HL-60 (cell line): ENCODE measurements at regions not wholly inside any gene's neighbourhood (a gene's known extent, or its start where the extent isn't known, plus 50 kb on each side); places are given as distances from the start of the nearest gene placed in this dataset.

Experiments used
- CTCF ChIP-seq: IDR thresholded peaks from one replicate; pipeline ENCODE4 v1.5.1; 2011; ENCODE audit warnings: low read length, control low read depth, inconsistent platforms; ENCODE audit not compliant: insufficient read depth
- TF ChIP-seq, protein P1 (sequence below): IDR thresholded peaks from 2 replicates; pipeline ENCODE4 v1.6.1; 2012; ENCODE audit warnings: low read depth; ENCODE audit not compliant: insufficient replicate concordance

- no peak for TF ChIP-seq CTCF
- TF ChIP-seq, protein P1, sequence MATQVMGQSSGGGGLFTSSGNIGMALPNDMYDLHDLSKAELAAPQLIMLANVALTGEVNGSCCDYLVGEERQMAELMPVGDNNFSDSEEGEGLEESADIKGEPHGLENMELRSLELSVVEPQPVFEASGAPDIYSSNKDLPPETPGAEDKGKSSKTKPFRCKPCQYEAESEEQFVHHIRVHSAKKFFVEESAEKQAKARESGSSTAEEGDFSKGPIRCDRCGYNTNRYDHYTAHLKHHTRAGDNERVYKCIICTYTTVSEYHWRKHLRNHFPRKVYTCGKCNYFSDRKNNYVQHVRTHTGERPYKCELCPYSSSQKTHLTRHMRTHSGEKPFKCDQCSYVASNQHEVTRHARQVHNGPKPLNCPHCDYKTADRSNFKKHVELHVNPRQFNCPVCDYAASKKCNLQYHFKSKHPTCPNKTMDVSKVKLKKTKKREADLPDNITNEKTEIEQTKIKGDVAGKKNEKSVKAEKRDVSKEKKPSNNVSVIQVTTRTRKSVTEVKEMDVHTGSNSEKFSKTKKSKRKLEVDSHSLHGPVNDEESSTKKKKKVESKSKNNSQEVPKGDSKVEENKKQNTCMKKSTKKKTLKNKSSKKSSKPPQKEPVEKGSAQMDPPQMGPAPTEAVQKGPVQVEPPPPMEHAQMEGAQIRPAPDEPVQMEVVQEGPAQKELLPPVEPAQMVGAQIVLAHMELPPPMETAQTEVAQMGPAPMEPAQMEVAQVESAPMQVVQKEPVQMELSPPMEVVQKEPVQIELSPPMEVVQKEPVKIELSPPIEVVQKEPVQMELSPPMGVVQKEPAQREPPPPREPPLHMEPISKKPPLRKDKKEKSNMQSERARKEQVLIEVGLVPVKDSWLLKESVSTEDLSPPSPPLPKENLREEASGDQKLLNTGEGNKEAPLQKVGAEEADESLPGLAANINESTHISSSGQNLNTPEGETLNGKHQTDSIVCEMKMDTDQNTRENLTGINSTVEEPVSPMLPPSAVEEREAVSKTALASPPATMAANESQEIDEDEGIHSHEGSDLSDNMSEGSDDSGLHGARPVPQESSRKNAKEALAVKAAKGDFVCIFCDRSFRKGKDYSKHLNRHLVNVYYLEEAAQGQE, result no peak
These were observed 55.8 kb upstream of the CPEB4 start for GRCh38 chr5:173832386-173832785.
